SH-SY5Y (cell line): ENCODE measurements at regions not wholly inside any gene's neighbourhood (a gene's known extent, or its start where the extent isn't known, plus 50 kb on each side); places are given as distances from the start of the nearest gene placed in this dataset.

Source experiments
- GATA2 ChIP-seq: IDR thresholded peaks from 2 replicates; pipeline ENCODE4 v1.6.1; 2011; ENCODE audit warnings: mild to moderate bottlenecking, low read depth, low read length
- GATA3 ChIP-seq: IDR thresholded peaks from 2 replicates; pipeline ENCODE4 v1.6.1; 2011; ENCODE audit warnings: low read depth, mild to moderate bottlenecking, low read length, moderate library complexity

GRCh38 chr16:7910116-7910515 is 577.5 kb downstream of the RBFOX1 start:
- TF ChIP-seq GATA2 (no peak), GATA3 (no peak)
